ENCODE measurements at regions not wholly inside any gene's neighbourhood (a gene's known extent, or its start where the extent isn't known, plus 50 kb on each side); places are given as distances from the start of the nearest gene placed in this dataset.

GRCh38 chr14:85165094-85165493, 364.9 kb upstream of the FLRT2 start:
- TF ChIP-seq CTCF (IDR thresholded peaks at IDR 0.05) (no peak), ZFX (IDR thresholded peaks at IDR 0.05; ENCODE audit: borderline replicate concordance) (no peak)
- H3K27ac ChIP-seq = no peak overlapping the region

DNA sequence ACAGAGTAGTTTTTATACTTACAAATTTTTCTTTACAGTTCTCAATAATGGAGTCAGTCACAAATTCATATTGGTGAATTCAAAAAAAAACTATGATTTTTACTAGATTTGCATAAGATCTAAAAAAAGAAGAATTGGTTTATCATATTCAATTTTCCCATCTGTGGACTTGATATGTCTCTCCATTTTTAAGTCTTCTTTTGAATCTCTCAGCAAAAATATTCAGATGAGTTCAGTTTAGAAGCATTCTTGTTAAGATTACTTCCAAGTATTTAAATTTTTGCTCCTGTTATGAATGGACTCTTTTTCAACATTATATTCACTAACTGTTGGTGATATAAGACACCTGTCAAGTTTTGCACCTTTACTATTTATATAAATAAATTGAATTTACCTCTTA, 360.6 kb upstream of the FLRT2 start:
- TF ChIP-seq ZFX (IDR thresholded peaks at IDR 0.05; ENCODE audit: borderline replicate concordance) (no peak), CTCF (IDR thresholded peaks at IDR 0.05) (no peak)
- no peak overlapping the region for H3K27ac ChIP-seq

GRCh38 chr14:85172290-85172689, 357.7 kb upstream of the FLRT2 start:
- H3K27ac ChIP-seq = no peak overlapping the region
- TF ChIP-seq CTCF (IDR thresholded peaks at IDR 0.05) = no peak

DNA sequence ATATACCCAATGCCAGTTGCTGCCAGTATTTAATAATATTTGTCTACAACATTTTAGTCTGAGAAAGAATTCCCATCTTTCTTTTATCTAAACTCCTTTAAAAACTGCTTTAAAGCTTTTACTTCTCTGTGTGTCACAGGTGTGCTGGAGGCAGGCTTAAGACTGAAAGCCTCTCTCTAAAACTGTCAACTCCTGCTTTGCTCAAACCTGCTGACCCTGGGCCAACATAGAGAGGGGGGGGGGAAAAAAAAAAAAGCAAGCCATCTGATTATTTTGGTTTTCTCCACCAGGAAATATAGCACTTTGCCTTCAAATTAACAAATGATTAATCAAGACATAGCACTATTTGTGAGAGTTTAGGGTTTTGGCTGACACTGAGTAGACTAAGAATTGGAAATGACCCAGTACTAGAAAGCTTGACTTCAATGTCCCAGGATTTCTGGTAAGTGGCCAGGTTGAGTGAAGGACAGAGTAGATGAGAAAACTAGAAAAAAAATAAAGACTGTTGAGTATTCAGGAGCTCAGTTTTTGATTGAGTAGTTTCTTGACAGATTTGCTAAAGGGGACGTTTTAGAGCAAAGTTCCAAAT, 357.0 kb upstream of the FLRT2 start:
- no peak overlapping the region for H3K27ac ChIP-seq
- TF ChIP-seq CTCF (IDR thresholded peaks at IDR 0.05) (no peak), ZFX (IDR thresholded peaks at IDR 0.05; ENCODE audit: borderline replicate concordance) (no peak)

- TF ChIP-seq ZFX (IDR thresholded peaks at IDR 0.05; ENCODE audit: borderline replicate concordance) (no peak), CTCF (IDR thresholded peaks at IDR 0.05) (no peak)
- H3K27ac ChIP-seq = no peak overlapping the region
Observed at GRCh38 chr14:85175556-85175955, 354.4 kb upstream of the FLRT2 start.

DNA sequence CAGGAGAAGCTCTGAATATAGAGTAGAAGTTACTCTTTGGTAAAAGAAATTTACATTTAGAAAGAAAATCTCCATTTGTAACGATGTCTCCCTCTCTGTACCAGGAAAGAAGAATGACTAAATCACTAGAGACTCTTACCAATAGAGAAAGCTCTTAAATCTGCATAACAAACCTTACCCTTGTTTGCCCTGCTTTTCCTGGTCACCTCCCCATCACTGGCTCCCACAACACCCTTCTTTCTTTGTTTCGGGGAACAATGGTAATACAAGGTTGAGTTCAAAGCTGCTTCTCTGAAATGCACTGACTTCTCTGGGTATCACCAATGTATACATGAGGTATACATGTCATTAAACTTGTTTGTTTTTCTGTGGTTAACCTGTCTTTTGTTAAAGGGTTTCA, 351.1 kb upstream of the FLRT2 start:
- TF ChIP-seq CTCF (IDR thresholded peaks at IDR 0.05) = no peak
- TF ChIP-seq ZFX (IDR thresholded peaks at IDR 0.05; ENCODE audit: borderline replicate concordance) = no peak

GRCh38 chr14:85180876-85181275, 349.1 kb upstream of the FLRT2 start:
- no peak overlapping the region for H3K27ac ChIP-seq
- no peak for TF ChIP-seq ZFX (IDR thresholded peaks at IDR 0.05; ENCODE audit: borderline replicate concordance)
- TF ChIP-seq CTCF (IDR thresholded peaks at IDR 0.05) = no peak

More for the DNA sequence above, 351.1 kb upstream of the FLRT2 start:
- no peak overlapping the region for H3K27ac ChIP-seq

All from 22Rv1 (cell line).